Effector memory CD4-positive, alpha-beta T cell (primary cell): ENCODE measurements at regions not wholly inside any gene's neighbourhood (a gene's known extent, or its start where the extent isn't known, plus 50 kb on each side); places are given as distances from the start of the nearest gene placed in this dataset.
"Not testable (repeated sequence)": the region's sequence is repeated elsewhere in the genome, so short reads cannot be mapped to it uniquely, and the experiment has no call there.

ENCODE experiments used
- DNase-seq, 3 donors: peaks; one replicate each; pipeline ENCODE4 v3.0.0-alpha.2; 2020
- H3K27ac ChIP-seq: 2 replicates; pipeline ENCODE4 v1.7.0; 2013; ENCODE audit warnings: mild to moderate bottlenecking, low read length, moderate library complexity; ENCODE audit not compliant: insufficient read depth, poor library complexity, severe bottlenecking
- H3K27me3 ChIP-seq: replicated peaks from 2 replicates; pipeline ENCODE4 v1.7.0; 2013; ENCODE audit warnings: mild to moderate bottlenecking, low read length; ENCODE audit not compliant: insufficient read depth, control insufficient read depth, poor library complexity, severe bottlenecking
- H3K36me3 ChIP-seq: 2 replicates; pipeline ENCODE4 v1.7.0; 2013; ENCODE audit warnings: mild to moderate bottlenecking, low read length, moderate library complexity; ENCODE audit not compliant: control insufficient read depth, insufficient read depth
- H3K4me1 ChIP-seq: 2 replicates; pipeline ENCODE4 v1.7.0; 2013; ENCODE audit warnings: low read length, mild to moderate bottlenecking; ENCODE audit not compliant: control insufficient read depth, insufficient read depth, poor library complexity, severe bottlenecking
- H3K4me3 ChIP-seq: 2 replicates; pipeline ENCODE4 v1.7.0; 2013; ENCODE audit warnings: low read length, low read depth, mild to moderate bottlenecking; ENCODE audit not compliant: insufficient read depth, poor library complexity, severe bottlenecking
- H3K9me3 ChIP-seq: 2 replicates; pipeline ENCODE4 v1.7.0; 2013; ENCODE audit warnings: mild to moderate bottlenecking, low read length, moderate library complexity; ENCODE audit not compliant: control insufficient read depth

DNA sequence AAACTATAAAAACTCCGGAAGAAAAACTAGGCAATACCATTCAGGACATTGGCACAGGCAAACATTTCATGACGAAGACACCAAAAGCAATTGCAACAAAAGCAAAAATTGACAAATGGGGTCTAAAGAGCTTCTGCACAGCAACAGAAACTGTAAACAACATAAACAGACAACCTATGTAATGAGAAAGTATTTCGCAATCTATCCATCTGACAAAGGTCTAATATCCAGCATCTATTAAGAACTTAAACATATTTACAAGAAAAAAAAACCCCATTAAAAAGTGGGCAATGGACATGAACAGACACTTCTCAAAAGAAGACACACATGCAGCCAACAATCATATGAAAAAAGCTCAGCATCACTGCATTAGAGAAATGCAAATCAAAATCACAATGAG lies 498.6 kb downstream of the HINT1 start:
- no peaks in the 10 kb centered on the region for H3K9me3 ChIP-seq
- H3K4me3 ChIP-seq: no peak overlapping the region
- no peaks in the 10 kb centered on the region for H3K36me3 ChIP-seq
- DNase-seq: no peak
- no peak overlapping the region for H3K27ac ChIP-seq
- no peaks in the 10 kb centered on the region for H3K4me1 ChIP-seq
- no peaks in the 10 kb centered on the region for H3K27me3 ChIP-seq

GRCh38 chr5:130652176-130652575 lies 512.9 kb downstream of the HINT1 start:
- Histone ChIP-seq H3K27ac (no peak overlapping the region), H3K27me3 (no peaks in the 10 kb centered on the region), H3K4me3 (no peak overlapping the region), H3K4me1 (no peaks in the 10 kb centered on the region), H3K36me3 (no peaks in the 10 kb centered on the region), H3K9me3 (no peaks in the 10 kb centered on the region)
- no peak for DNase-seq

DNA sequence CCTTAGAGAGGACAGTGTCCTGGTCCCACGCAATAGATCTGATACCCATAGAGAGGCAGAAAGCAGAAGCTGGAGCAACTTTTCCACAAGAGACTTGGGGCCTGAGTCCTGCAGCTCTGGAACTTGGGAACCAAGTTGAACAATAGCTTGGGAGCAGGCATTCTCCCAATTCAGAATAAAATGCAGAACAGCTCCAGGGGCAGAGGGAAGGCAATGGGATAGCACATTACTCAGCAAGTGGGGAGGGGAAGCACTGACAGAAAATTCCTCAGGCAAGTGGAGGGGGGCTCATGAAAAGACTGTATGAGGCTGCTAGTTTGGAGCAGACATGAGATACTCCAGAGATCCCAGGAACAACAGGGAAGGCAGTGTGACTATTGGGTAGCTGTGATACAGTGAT lies 513.6 kb downstream of the HINT1 start:
- H3K27ac ChIP-seq: no peak overlapping the region
- no peak for DNase-seq
- no peak overlapping the region for H3K4me3 ChIP-seq
- no peaks in the 10 kb centered on the region for H3K4me1 ChIP-seq
- H3K27me3 ChIP-seq: no peaks in the 10 kb centered on the region
- no peaks in the 10 kb centered on the region for H3K9me3 ChIP-seq
- H3K36me3 ChIP-seq: no peaks in the 10 kb centered on the region

GRCh38 chr5:130643321-130643720 lies 521.7 kb downstream of the HINT1 start:
- Histone ChIP-seq H3K4me1 (no peaks in the 10 kb centered on the region), H3K27ac (no peak overlapping the region), H3K9me3 (no peaks in the 10 kb centered on the region), H3K4me3 (no peak overlapping the region), H3K36me3 (no peaks in the 10 kb centered on the region), H3K27me3 (no peaks in the 10 kb centered on the region)
- no peak for DNase-seq

- Histone ChIP-seq H3K36me3 (no peaks in the 10 kb centered on the region), H3K27me3 (no peaks in the 10 kb centered on the region), H3K27ac (no peak overlapping the region)
These were observed 522.6 kb downstream of the HINT1 start for GRCh38 chr5:130642461-130642860.

DNA sequence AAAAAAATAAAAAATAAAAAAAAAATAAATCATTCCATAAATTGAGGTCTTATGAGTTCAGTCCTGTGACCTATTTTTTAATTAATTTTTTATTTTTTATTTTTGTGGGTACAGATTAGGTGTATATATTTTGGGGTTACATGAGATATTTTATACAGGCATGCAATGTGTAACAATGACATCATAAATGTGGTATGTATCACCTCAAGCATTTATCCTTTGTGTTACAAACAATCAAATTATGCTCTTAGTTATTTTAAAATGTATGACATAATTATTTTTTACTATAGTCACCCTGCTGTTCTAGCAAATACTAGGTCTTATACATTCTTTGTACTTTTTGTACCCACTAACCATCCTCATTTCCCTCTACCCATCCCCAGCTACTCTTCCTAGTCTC lies 537.9 kb downstream of the HINT1 start:
- no peaks in the 10 kb centered on the region for H3K36me3 ChIP-seq
- H3K4me3 ChIP-seq: no peak overlapping the region
- no peak overlapping the region for H3K27ac ChIP-seq
- H3K27me3 ChIP-seq: no peaks in the 10 kb centered on the region
- no peaks in the 10 kb centered on the region for H3K9me3 ChIP-seq
- no peaks in the 10 kb centered on the region for H3K4me1 ChIP-seq
- DNase-seq: no peak

More at GRCh38 chr5:130642461-130642860, 522.6 kb downstream of the HINT1 start:
- H3K4me3 ChIP-seq: no peak overlapping the region
- H3K9me3 ChIP-seq: no peaks in the 10 kb centered on the region
- no peaks in the 10 kb centered on the region for H3K4me1 ChIP-seq
- no peak for DNase-seq

DNA sequence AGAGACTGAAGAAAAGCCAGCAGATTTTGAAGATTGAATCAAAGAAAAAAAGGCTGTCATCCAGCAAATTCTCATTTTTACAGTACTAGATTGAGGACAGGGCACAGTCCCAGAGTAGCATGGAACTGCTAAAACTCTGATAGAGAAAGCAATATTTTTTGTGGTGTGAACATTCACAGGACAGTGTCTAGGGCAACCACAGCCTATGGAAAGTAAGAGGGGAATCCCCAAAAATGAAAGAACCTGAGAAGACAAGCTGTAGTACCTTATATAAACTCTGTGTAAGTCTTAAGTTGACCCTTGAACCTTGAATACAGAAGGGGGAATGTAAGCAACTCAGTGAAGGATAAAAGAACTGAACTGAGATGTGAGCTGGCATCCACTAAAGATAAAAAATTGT lies 540.3 kb downstream of the HINT1 start:
- Histone ChIP-seq H3K4me1 (no peaks in the 10 kb centered on the region), H3K36me3 (no peaks in the 10 kb centered on the region), H3K27ac (no peak overlapping the region), H3K9me3 (no peaks in the 10 kb centered on the region), H3K27me3 (no peaks in the 10 kb centered on the region), H3K4me3 (no peak overlapping the region)
- no peak for DNase-seq

- no peak overlapping the region for H3K27ac ChIP-seq
- no peaks in the 10 kb centered on the region for H3K9me3 ChIP-seq
- H3K4me1 ChIP-seq: no peaks in the 10 kb centered on the region
- no peak for DNase-seq
- no peaks in the 10 kb centered on the region for H3K27me3 ChIP-seq
- no peaks in the 10 kb centered on the region for H3K36me3 ChIP-seq
- no peak overlapping the region for H3K4me3 ChIP-seq
These were observed 548.9 kb downstream of the HINT1 start for GRCh38 chr5:130616161-130616560.

- Histone ChIP-seq H3K27ac (no peak overlapping the region), H3K9me3 (no peaks in the 10 kb centered on the region), H3K36me3 (no peaks in the 10 kb centered on the region), H3K27me3 (no peaks in the 10 kb centered on the region), H3K4me1 (no peaks in the 10 kb centered on the region), H3K4me3 (no peak overlapping the region)
- DNase-seq: no peak
These were observed 559.8 kb downstream of the HINT1 start for GRCh38 chr5:130605234-130605633.

- not testable (repeated sequence) for H3K9me3 ChIP-seq, DNase-seq, H3K27ac ChIP-seq, H3K27me3 ChIP-seq, H3K4me3 ChIP-seq, H3K36me3 ChIP-seq, H3K4me1 ChIP-seq
These were observed 568.4 kb downstream of the HINT1 start for GRCh38 chr5:130596647-130597046.

DNA sequence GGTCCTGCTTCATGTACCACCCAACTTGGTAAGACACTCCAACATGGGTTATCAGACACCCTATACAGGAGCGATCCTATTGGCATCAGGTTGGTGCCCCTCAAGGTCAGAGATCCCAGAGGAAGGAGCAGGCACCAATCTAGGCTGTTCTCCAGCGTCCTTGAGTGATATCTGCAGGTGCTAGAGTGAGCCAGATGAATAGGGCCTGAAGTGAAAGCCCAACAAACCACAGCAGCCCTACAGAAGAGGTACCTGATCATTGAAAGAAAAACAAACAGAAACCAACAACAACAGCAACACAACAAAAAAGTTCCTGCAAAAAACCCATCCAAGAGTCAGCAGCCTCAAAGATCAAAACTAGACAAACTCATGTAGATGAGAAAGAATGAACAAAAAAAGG lies 584.8 kb downstream of the HINT1 start:
- Histone ChIP-seq H3K9me3 (no peaks in the 10 kb centered on the region), H3K4me3 (no peak overlapping the region), H3K27ac (no peak overlapping the region), H3K4me1 (no peaks in the 10 kb centered on the region), H3K27me3 (no peaks in the 10 kb centered on the region), H3K36me3 (no peaks in the 10 kb centered on the region)
- no peak for DNase-seq
